NCI-H2196 treated with DMSO at 0.1 percent for 48 hours (cell line): ENCODE measurements at regions not wholly inside any gene's neighbourhood (a gene's known extent, or its start where the extent isn't known, plus 50 kb on each side); places are given as distances from the start of the nearest gene placed in this dataset.

Source experiments
- DNase-seq: peaks from one replicate; lab custom pipeline; 2025; ENCODE audit not compliant: unreplicated experiment; lab: John Stamatoyannopoulos, UW

GRCh38 chr6:155962276-155962675, 506.6 kb upstream of the NOX3 start:
- DNase-seq, result no peak

- no peak for DNase-seq
Measured at GRCh38 chr6:155959898-155960495, 504.4 kb upstream of the NOX3 start.

DNA sequence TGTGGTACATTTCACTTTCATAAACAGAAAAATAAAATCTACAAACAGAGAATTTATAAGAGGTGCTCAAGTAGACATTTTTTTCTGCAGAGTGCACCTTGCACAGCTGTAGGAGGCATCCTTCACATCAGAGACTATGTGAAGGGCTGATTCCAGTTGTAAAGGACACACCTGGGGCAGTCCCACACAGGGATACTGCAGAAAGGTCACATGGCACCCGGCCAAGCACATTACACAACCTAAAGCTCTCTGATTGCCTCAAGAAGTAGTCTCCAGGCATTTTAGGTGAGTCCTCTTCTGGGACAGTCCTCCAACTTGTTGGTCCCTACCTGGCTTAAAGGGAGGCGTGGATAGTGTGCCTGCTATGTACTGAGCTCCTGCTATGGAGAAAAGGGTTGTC, 502.9 kb upstream of the NOX3 start:
- no peak for DNase-seq

GRCh38 chr6:155955038-155955437, 499.4 kb upstream of the NOX3 start:
- DNase-seq, result no peak

DNA sequence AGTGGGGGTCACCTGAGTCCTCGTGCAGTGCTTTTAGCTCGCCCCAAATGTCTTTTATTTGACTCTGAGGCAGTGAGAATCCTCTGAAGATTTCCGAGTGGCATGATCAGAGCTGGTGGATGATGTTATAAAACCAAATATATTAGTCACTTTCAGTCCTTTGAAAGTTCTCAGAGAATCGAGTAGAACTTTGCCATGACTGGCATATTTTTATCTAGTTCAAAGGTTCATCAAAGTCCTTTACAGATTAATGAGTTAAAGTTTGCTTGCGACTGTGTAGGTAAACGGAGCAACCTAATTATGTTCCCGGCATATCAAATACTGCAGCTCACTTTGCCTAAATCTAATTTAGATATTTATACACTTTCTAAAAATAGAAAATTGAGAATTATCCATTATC, 498.5 kb upstream of the NOX3 start:
- DNase-seq, result no peak

- no peak for DNase-seq
Measured at GRCh38 chr6:155949256-155949655, 493.6 kb upstream of the NOX3 start.

DNA sequence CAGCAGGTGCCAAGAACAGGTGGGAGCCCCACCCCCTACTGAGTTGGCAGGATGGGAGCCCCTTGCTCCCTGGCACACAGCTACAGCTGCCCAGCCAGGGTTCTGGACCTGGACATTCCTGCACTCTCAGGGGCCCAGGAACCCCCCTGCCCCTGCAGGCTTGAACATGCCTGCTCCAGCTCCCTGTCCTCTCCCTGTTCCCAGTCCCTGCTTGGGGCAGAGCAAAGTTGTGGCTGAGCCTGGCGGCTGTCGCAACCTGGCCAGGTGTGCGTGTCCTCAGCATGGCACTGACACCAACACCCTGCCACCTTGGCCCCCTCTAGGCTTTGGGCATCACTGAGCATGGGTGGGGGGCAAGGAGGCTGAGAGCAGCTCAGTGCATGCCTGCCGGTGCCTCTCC, 491.2 kb upstream of the NOX3 start:
- no peak for DNase-seq

- DNase-seq, result no peak
Measured at GRCh38 chr6:155943635-155944034, 488.0 kb upstream of the NOX3 start.

GRCh38 chr6:155939253-155939652, 483.6 kb upstream of the NOX3 start:
- DNase-seq, result no peak

GRCh38 chr6:155936551-155936950, 480.9 kb upstream of the NOX3 start:
- no peak for DNase-seq

GRCh38 chr6:155936127-155936526, 480.5 kb upstream of the NOX3 start:
- no peak for DNase-seq

DNA sequence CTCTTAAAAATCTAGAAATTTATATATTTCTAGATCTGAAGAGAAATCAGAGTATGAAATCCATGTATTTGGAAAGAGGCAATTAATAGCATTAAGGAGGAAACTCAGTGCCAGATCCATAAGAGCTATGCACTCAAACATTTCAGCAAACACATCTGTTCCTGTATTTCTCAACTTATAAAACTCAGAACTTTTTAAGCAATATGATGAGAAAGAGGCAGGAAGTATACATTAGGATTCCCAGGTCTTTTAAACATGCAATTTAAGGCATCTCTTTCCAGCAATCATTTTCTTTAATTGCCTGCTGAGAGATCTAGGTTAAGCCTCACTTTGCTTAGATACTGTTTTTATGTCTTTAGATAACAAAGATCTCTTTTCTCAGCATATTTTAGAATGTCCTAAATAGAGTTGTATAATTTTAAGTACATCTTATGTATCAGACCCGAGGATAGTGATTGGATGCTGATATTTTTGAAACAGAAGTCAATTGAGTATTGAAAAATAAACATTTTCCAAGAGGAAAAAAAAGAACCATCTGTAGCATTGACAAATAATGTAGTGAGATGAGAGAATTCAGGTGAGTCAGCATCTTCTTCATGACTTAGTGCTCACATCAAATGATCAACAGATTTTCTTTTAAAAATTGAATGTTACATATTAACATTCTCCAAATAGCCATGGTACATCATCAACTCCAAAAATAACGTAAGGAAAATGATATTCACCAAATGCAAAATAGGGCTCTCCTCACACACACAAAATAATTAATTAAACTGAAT, 461.4 kb upstream of the NOX3 start:
- no peak for DNase-seq

GRCh38 chr6:155915651-155916050, 460.0 kb upstream of the NOX3 start:
- no peak for DNase-seq

DNA sequence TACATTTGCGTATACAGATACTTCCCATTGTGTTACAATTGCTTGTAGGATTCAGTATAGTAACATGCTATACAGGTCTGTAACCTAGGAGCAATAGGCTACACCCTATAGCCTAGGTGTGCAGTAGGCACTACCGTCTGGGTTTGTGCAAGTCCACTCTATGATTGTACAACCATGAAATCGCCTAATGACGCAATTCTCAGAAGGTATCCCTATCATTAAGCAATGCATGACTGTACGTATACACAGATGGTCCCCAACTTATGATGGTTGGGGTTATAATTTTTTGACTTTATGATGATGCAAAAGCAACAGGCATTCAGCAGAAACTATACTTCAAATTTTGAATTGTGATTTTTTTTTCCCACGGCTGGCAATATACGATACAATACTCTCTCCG, 458.2 kb upstream of the NOX3 start:
- DNase-seq, result no peak

DNA sequence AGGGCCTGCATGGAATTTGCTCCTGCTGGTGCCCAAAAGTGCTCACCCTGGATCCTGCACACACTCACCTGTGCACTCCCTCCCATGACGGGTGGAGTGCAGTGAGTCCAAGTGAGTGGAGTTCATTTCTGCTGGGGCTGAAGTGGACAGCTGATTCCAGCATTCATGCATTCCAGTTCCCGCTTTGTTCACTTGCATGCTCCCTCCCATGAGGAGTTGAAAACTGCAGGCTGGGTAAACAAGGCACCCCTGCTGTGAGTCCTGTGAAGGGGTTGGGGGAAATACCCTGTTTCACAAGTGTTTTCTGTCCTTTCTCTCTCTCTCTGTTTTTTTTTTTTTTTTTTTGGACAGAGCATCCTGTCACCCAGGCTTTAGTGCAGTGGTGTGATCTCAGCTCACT, 454.1 kb upstream of the NOX3 start:
- no peak for DNase-seq

- no peak for DNase-seq
Measured at GRCh38 chr6:155895641-155896040, 440.0 kb upstream of the NOX3 start.

DNA sequence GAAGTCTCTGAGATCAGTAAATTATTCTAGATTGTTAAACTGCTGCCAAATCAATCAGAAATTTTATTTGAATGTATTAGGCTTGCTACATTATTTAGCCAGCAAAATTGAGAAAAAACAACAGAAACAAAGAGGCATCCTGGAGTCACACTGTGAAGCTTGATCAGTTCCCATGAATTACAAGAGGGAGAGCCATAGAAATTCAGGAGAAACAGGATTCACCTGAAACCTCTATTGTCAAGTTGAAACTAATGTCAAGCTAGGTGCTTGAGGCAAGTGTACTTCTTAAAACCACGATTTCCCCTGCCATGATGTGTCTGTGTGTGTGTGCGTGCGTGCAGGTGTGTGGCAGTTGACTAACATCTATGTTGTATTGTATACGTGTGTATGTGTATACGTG, 439.1 kb upstream of the NOX3 start:
- DNase-seq, result no peak

DNA sequence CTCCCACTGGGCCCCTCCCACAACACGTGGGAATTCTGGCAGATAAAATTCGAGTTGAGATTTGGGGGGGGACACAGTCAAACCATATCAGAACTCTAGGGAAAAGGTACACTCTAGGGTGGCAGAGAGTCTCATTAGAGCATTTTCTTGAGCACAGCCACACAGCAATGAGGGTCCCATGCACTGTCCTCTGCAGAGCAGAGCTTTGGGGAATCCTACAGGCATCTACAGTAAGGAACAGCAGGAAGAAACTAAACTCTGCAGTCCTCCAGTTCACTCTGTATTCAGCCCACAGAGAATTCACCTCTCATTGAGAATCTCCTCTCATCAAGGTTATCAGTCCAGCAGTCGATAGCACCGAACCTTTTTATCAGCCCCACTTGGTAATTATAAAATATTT, 438.6 kb upstream of the NOX3 start:
- no peak for DNase-seq

- DNase-seq, result no peak
Measured at GRCh38 chr6:155890409-155890808, 434.8 kb upstream of the NOX3 start.

- no peak for DNase-seq
Measured at GRCh38 chr6:155889410-155889809, 433.8 kb upstream of the NOX3 start.

- DNase-seq, result no peak
Measured at GRCh38 chr6:155887421-155887820, 431.8 kb upstream of the NOX3 start.

- no peak for DNase-seq
Measured at GRCh38 chr6:155883741-155884140, 428.1 kb upstream of the NOX3 start.

DNA sequence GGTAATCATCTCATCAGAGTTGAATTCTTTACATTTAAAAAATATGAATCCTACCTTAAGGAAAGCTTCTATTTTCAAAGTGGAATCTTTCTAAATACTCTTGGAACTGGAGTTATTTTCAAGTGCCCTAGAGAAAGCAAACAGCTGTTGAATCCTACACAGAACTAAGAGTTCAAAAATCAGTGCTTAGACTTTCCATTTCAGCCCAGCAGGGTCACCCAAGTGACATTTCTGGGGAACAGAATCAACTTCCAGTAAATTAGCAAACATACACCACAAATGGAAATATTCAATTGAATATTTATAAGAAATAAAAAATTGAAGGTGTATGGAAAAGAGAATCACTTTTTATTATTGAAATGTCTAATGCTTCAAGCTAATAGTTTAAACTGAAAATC, 427.7 kb upstream of the NOX3 start:
- no peak for DNase-seq
